Hematopoietic multipotent progenitor cell treated with erythropoietin and hydrocortisone succinate and interleukin-3 and kit ligand, for 4 days (in vitro differentiated cells): ENCODE measurements at regions not wholly inside any gene's neighbourhood (a gene's known extent, or its start where the extent isn't known, plus 50 kb on each side); places are given as distances from the start of the nearest gene placed in this dataset.

Source experiments
- DNase-seq: peaks from one replicate; pipeline ENCODE4 v3.0.0-alpha.2; 2015

GRCh38 chr6:133187657-133188453, 53.3 kb upstream of the EYA4 start:
- DNase-seq: no peak

- DNase-seq: no peak
Measured at GRCh38 chr6:133190912-133191311, 50.2 kb upstream of the EYA4 start.

GRCh38 chr6:133191323-133191722, 49.8 kb upstream of the EYA4 start:
- DNase-seq: no peak
